ENCODE measurements at regions not wholly inside any gene's neighbourhood (a gene's known extent, or its start where the extent isn't known, plus 50 kb on each side); places are given as distances from the start of the nearest gene placed in this dataset.

DNA sequence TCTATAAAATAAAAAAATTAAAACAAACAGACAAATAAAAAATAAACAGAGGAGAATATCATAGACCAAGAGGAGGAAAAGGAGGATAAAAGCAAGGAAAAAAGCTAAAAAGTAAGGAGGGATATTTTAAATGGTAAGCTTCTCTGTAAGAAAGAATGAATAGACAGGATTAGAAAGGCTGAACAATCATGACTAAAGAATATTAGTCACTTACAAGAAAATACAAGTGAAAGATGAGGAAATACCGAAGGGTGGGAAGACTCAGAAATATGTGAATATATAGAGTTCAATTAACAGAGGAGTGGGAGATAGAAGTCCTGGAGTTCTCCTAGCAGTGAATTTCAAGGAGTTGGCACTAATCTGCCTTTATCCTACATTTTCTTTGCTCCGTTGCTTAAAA is 162.6 kb downstream of the RTL3 start:
- H3K4me3 ChIP-seq (ENCODE audit: low read length), result no peak overlapping the region
- TF ChIP-seq, protein P1, sequence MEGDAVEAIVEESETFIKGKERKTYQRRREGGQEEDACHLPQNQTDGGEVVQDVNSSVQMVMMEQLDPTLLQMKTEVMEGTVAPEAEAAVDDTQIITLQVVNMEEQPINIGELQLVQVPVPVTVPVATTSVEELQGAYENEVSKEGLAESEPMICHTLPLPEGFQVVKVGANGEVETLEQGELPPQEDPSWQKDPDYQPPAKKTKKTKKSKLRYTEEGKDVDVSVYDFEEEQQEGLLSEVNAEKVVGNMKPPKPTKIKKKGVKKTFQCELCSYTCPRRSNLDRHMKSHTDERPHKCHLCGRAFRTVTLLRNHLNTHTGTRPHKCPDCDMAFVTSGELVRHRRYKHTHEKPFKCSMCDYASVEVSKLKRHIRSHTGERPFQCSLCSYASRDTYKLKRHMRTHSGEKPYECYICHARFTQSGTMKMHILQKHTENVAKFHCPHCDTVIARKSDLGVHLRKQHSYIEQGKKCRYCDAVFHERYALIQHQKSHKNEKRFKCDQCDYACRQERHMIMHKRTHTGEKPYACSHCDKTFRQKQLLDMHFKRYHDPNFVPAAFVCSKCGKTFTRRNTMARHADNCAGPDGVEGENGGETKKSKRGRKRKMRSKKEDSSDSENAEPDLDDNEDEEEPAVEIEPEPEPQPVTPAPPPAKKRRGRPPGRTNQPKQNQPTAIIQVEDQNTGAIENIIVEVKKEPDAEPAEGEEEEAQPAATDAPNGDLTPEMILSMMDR (conservative IDR thresholded peaks at IDR 0.05; ENCODE audit: low read length), result no peak
- no peak for DNase-seq (ENCODE audit: low read depth)

DNA sequence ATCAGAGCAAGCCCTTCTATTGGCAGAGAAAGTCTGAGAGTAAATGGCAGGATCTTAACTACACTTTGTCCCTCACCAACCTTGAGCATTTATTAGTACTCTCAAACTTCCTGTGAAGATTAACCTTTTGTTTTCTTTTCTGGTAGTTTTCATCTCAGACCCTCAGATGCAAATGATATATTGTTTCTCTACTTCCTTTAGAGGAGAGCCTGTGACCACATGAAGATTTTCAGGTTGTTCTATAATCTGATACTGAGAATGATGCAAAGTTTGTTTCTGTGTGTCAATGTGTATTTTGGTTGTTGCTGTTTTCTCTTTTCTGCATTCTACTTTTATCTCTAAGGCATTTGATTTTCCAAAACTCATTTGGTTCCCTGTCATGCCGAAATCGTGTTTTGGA is 165.8 kb upstream of the CYSLTR1 start:
- H3K4me3 ChIP-seq (ENCODE audit: low read length), result no peak overlapping the region
- no peak for DNase-seq (ENCODE audit: low read depth)
- TF ChIP-seq, protein P1 (conservative IDR thresholded peaks at IDR 0.05; ENCODE audit: low read length), result no peak

DNA sequence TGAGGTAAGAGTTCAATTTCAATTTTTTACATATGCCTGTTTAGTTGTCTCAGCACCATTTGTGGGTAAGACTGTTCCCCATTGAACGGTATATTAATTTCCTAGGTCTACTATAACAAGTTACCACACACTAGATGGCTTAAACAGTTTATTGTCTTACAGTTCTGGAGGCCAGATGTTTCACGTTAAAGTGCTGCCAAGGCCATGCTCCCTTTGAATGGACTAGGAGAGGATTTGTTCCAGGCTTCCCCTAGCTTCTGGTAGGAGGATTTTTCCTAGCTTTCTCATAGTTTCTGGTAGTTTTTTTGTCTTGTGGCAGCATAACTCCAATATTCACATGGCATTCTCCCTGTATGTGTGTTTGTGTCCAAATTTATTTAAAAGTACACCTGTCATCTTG is 149.3 kb upstream of the CYSLTR1 start:
- no peak overlapping the region for H3K4me3 ChIP-seq (ENCODE audit: low read length)
- TF ChIP-seq, protein P1 (conservative IDR thresholded peaks at IDR 0.05; ENCODE audit: low read length), result no peak
- DNase-seq (ENCODE audit: low read depth), result no peak

DNA sequence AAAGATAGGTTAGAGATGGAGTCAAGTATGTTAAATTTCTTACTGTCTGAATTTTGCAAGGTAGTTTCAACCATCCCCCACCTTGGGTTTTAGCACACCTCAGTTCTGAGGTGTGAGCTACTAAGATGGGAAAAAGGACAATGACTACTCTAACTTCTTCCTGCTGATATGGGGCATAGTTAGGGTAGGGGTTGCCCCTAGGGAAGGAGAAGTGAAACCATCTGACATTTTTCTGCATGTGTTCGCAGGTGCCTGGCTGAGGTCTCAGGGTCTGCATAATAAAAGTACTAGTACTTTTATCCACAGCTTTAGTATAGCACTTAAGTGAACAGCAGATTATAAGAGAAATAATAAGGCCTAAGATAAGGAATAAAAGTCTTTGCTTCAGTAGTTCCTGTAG is 129.5 kb upstream of the CYSLTR1 start:
- DNase-seq (ENCODE audit: low read depth), result no peak
- TF ChIP-seq, protein P1 (conservative IDR thresholded peaks at IDR 0.05; ENCODE audit: low read length), result no peak

DNA sequence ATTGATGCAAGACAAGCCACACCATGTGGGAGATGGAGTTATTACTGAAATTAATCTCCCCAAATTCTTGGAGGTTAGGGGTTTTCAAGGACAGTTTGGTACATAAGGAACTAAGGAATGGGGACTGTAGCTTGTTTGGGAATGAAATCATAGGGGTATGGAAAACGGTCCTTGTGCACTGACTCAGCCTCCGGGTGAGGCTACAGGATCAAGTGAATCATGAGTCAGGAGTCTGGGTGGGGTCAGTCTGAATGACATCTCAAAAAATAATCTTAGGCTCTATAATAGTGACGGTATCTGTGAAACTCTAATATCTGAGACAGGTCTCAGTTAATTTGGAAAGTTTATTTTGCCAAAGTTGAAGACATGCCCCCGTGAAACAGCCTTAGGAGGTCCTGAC is 128.5 kb upstream of the CYSLTR1 start:
- no peak for DNase-seq (ENCODE audit: low read depth)
- TF ChIP-seq, protein P1 (conservative IDR thresholded peaks at IDR 0.05; ENCODE audit: low read length), result no peak

More for the DNA sequence above, 129.5 kb upstream of the CYSLTR1 start:
- H3K4me3 ChIP-seq (ENCODE audit: low read length), result no peak overlapping the region

DNA sequence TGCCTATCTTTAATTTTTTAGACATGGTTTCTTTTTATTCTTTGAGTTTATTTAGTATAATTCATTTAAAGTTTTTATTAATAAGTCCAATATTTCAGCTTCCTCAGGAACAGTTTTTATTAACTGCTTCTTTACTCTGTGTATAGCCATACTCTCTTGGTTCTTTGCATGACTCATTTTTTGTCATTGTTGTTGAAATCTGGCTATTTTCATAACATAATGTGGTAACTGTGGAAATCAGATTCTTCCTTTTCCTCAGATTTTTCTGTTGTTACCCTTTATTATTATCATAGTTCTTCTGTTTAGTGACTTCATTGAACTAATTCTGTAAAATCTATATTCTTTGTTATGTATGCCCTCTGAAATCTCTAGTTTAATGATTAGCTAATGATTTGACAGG is 124.9 kb upstream of the CYSLTR1 start:
- DNase-seq (ENCODE audit: low read depth), result no peak
- TF ChIP-seq, protein P1 (conservative IDR thresholded peaks at IDR 0.05; ENCODE audit: low read length), result no peak
- no peak overlapping the region for H3K4me3 ChIP-seq (ENCODE audit: low read length)

More for the DNA sequence above, 128.5 kb upstream of the CYSLTR1 start:
- no peak overlapping the region for H3K4me3 ChIP-seq (ENCODE audit: low read length)

DNA sequence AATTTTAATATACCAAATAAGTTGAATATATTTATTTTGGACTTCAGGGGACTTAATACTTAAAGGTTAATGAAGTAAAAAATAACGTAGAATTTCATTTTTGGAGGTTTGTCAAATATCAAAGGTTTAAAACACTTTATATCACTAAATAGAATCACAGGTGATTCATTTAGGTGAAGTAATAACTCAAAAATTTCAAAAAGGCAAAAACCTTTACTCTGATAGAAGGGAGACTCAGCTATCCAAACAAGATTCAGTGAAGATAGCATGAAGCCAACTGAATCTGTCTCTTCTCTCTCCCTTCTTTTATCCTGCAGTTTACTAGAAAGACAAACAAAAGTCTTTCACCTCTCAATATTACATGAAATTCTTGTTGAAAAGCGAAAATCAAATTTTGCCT is 110.2 kb upstream of the CYSLTR1 start:
- no peak for DNase-seq (ENCODE audit: low read depth)
- H3K4me3 ChIP-seq (ENCODE audit: low read length), result no peak overlapping the region
- TF ChIP-seq, protein P1 (conservative IDR thresholded peaks at IDR 0.05; ENCODE audit: low read length), result no peak

Measured in AG10803 (cell line).